Activated CD8-positive, alpha-beta T cell treated with anti-CD3 and anti-CD28 coated beads for 36 hours (primary cell): ENCODE measurements at regions not wholly inside any gene's neighbourhood (a gene's known extent, or its start where the extent isn't known, plus 50 kb on each side); places are given as distances from the start of the nearest gene placed in this dataset.
"Not testable (repeated sequence)": the region's sequence is repeated elsewhere in the genome, so short reads cannot be mapped to it uniquely, and the experiment has no call there.

Experiments used
- ATAC-seq: fragments of 200-7000 bp; cut with Tn5 transposase; one replicate; pipeline ENCODE4 v1.10.0; 2021; ENCODE audit warnings: mild to moderate bottlenecking, moderate library complexity
- CTCF ChIA-PET: fragments of 350-600 bp; sonication (Branson Sonifier 250); formaldehyde crosslinking; loops from one replicate; lab custom pipeline; 2021; ENCODE audit warnings: antibody characterized with exemption; lab: Charles Lee
- POLR2A ChIA-PET: fragments of 350-600 bp; sonication (Branson Sonifier 250); formaldehyde crosslinking; loops from one replicate; lab custom pipeline; 2021; ENCODE audit warnings: antibody characterized with exemption; lab: Charles Lee
- DNase-seq: peaks from one replicate; pipeline ENCODE4 v3.0.0-alpha.2; 2020
- H3K27ac Mint-ChIP-seq: one replicate; pipeline ENCODE4 v1.8.0; 2021; ENCODE audit warnings: mild to moderate bottlenecking, mixed read lengths
- H3K27me3 Mint-ChIP-seq: one replicate; pipeline ENCODE4 v1.8.0; 2021; ENCODE audit warnings: mixed read lengths
- H3K36me3 Mint-ChIP-seq: one replicate; pipeline ENCODE4 v1.8.0; 2021; ENCODE audit warnings: low read depth, mixed read lengths
- H3K4me1 Mint-ChIP-seq: one replicate; pipeline ENCODE4 v1.8.0; 2021; ENCODE audit warnings: low read depth, mixed read lengths
- H3K4me3 Mint-ChIP-seq: one replicate; pipeline ENCODE4 v1.8.0; 2021; ENCODE audit warnings: mild to moderate bottlenecking, moderate library complexity, mixed read lengths
- H3K9me3 Mint-ChIP-seq: one replicate; pipeline ENCODE4 v1.8.0; 2021; ENCODE audit warnings: mixed read lengths
- intact Hi-C: fragments of 100-400 bp; cut with micrococcal nuclease; formaldehyde crosslinking; loops from one replicate; pipeline ENCODE4 v1.10.0; 2022
- TF ChIP-seq, protein P1 (sequence below): fragments of 200-600 bp; IDR thresholded peaks from one replicate; pipeline ENCODE4 v1.8.0; 2022; ENCODE audit warnings: antibody characterized with exemption, mild to moderate bottlenecking

DNA sequence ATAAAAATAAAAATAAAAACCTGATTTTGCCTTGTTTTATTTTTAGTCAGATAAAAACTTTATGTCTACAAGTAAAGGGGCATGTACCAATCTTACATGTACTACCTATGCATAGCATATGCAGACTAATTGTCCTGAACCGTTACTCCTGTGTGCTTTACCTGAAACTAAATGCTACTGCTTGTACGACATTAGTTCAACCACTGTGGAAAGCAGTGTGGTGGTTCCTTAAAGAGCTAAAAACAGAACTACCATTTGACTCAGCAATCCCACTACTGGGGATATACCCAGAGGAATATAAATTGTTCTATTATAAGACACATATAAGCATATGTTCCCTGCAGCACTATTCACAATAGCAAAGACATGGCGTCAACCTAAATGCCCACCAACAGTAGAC lies 426.0 kb upstream of the PMFBP1 start:
- ChIA-PET POLR2A (no interaction called here), CTCF (no interaction called here)
- intact Hi-C loops: no loop called here
- Mint-ChIP-seq H3K4me1 (no peaks in the 10 kb centered on the region), H3K27ac (no peak overlapping the region), H3K36me3 (peaks cover 2% of the 10 kb centered on the region), H3K4me3 (no peak overlapping the region), H3K27me3 (no peaks in the 10 kb centered on the region), H3K9me3 (peaks cover 2% of the 10 kb centered on the region)
- no peak for ATAC-seq
- TF ChIP-seq, protein P1, sequence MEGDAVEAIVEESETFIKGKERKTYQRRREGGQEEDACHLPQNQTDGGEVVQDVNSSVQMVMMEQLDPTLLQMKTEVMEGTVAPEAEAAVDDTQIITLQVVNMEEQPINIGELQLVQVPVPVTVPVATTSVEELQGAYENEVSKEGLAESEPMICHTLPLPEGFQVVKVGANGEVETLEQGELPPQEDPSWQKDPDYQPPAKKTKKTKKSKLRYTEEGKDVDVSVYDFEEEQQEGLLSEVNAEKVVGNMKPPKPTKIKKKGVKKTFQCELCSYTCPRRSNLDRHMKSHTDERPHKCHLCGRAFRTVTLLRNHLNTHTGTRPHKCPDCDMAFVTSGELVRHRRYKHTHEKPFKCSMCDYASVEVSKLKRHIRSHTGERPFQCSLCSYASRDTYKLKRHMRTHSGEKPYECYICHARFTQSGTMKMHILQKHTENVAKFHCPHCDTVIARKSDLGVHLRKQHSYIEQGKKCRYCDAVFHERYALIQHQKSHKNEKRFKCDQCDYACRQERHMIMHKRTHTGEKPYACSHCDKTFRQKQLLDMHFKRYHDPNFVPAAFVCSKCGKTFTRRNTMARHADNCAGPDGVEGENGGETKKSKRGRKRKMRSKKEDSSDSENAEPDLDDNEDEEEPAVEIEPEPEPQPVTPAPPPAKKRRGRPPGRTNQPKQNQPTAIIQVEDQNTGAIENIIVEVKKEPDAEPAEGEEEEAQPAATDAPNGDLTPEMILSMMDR: no peak
- DNase-seq: no peak

DNA sequence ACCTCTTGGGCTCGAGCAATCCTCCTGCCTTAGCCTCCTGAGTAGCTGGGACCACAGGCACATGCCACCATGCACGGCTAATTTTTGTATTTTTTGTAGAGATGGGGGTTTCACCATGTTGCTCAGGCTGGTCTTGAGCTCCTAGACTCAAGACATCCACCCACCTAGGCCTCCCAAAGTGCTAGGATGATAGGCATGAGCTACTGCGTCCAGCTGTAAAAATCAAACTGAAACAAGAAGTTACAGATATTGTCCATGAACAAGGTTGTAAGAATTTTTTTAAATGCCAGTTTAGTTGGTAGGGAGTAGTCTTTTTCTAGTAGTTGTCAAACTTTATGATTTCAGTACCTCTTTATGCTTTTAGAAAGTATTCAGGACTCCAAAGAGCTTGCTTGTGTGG lies 424.4 kb upstream of the PMFBP1 start:
- ChIA-PET POLR2A (no interaction called here), CTCF (no interaction called here)
- ATAC-seq: no peak
- DNase-seq: no peak
- intact Hi-C loops: no loop called here
- H3K4me3 Mint-ChIP-seq: no peak overlapping the region
- H3K36me3 Mint-ChIP-seq: peaks cover 2% of the 10 kb centered on the region
- no peaks in the 10 kb centered on the region for H3K27me3 Mint-ChIP-seq
- TF ChIP-seq, protein P1: no peak
- H3K27ac Mint-ChIP-seq: no peak overlapping the region
- H3K4me1 Mint-ChIP-seq: no peaks in the 10 kb centered on the region
- H3K9me3 Mint-ChIP-seq: peaks cover 2% of the 10 kb centered on the region

GRCh38 chr16:72590151-72590937 lies 418.4 kb upstream of the PMFBP1 start:
- H3K9me3 Mint-ChIP-seq: no peaks in the 10 kb centered on the region
- no peak for DNase-seq
- H3K36me3 Mint-ChIP-seq: no peaks in the 10 kb centered on the region
- POLR2A ChIA-PET: no interaction called here
- TF ChIP-seq, protein P1: no peak
- no peaks in the 10 kb centered on the region for H3K4me1 Mint-ChIP-seq
- H3K27me3 Mint-ChIP-seq: no peaks in the 10 kb centered on the region
- no peak overlapping the region for H3K4me3 Mint-ChIP-seq
- no peak overlapping the region for H3K27ac Mint-ChIP-seq
- no peak for ATAC-seq
- CTCF ChIA-PET: interaction anchor here (1.4 kb wide), 1 partner anchor 12 kb away, joined by 3 read pairs; no protein-coding TSS in a partner anchor
- intact Hi-C loops: no loop called here

- no peak overlapping the region for H3K4me3 Mint-ChIP-seq
- TF ChIP-seq, protein P1: no peak
- ATAC-seq (no peak), DNase-seq (no peak)
- ChIA-PET POLR2A (no interaction called here), CTCF (no interaction called here)
- H3K9me3 Mint-ChIP-seq: no peaks in the 10 kb centered on the region
- no peak overlapping the region for H3K27ac Mint-ChIP-seq
- H3K27me3 Mint-ChIP-seq: no peaks in the 10 kb centered on the region
- no peaks in the 10 kb centered on the region for H3K4me1 Mint-ChIP-seq
- H3K36me3 Mint-ChIP-seq: no peaks in the 10 kb centered on the region
- intact Hi-C loops: no loop called here
Measured at GRCh38 chr16:72588551-72588950, 416.6 kb upstream of the PMFBP1 start.

DNA sequence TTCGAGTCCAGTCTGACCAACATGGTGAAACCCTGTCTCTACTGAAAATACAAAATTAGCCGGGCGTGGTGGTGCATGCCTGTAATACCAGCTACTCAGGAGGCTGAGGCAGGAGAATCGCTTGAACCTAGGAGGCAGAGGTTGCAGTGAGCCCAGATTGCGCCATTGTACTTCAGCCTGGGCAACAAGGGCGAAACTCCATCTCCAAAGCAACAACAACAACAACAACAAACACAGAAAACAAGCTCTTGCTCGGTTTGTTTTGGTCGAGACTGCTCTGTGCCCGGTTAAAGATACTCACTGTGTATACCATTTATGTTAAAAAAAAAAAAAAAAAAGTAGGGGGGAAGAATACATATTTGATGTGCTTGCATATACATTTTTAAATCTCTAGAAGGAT lies 406.1 kb upstream of the PMFBP1 start:
- POLR2A ChIA-PET: interaction anchor here (0.6 kb wide), 1 partner anchor 140 kb away, joined by 3 read pairs; no protein-coding TSS in a partner anchor
- H3K4me3 Mint-ChIP-seq, intact Hi-C loops, DNase-seq, ATAC-seq, H3K36me3 Mint-ChIP-seq, H3K27ac Mint-ChIP-seq, H3K4me1 Mint-ChIP-seq, H3K9me3 Mint-ChIP-seq, H3K27me3 Mint-ChIP-seq: not testable (repeated sequence)
- CTCF ChIA-PET: interaction anchor here (0.7 kb wide), 1 partner anchor 35 kb away, joined by 4 read pairs; no protein-coding TSS in a partner anchor
